GM23338 (cell line): ENCODE measurements at regions not wholly inside any gene's neighbourhood (a gene's known extent, or its start where the extent isn't known, plus 50 kb on each side); places are given as distances from the start of the nearest gene placed in this dataset.

ENCODE experiments used
- ATAC-seq: fragments of 200-7000 bp; cut with Tn5 transposase; 3 replicates; pipeline ENCODE4 v1.9.1; 2020
- DNase-seq: peaks from one replicate; pipeline ENCODE4 v3.0.0-alpha.2; 2015; ENCODE audit warnings: low spot score
- H2AFZ ChIP-seq: fragments of 200-600 bp; sonication (generic); 2 replicates; pipeline ENCODE4 v1.8.0; 2016; ENCODE audit warnings: antibody characterized with exemption, mild to moderate bottlenecking, moderate library complexity
- H3F3A ChIP-seq: fragments of 200-600 bp; sonication (generic); replicated peaks from 2 replicates; pipeline ENCODE4 v1.8.0; 2017; ENCODE audit warnings: antibody characterized with exemption, mixed run types, low read depth
- H3K27ac ChIP-seq: fragments of 200-600 bp; sonication (generic); 2 replicates; pipeline ENCODE4 v1.6.1; 2016; ENCODE audit warnings: low read depth
- H3K27me3 ChIP-seq: fragments of 200-600 bp; sonication (generic); 2 replicates; pipeline ENCODE4 v1.8.0; 2016; ENCODE audit warnings: mild to moderate bottlenecking, mixed run types, moderate library complexity; ENCODE audit not compliant: insufficient read depth
- H3K36me3 ChIP-seq: fragments of 200-600 bp; sonication (generic); 2 replicates; pipeline ENCODE4 v1.8.0; 2016; ENCODE audit warnings: mild to moderate bottlenecking; ENCODE audit not compliant: insufficient read depth
- H3K4me1 ChIP-seq: fragments of 200-600 bp; sonication (generic); 2 replicates; pipeline ENCODE4 v1.8.0; 2016; ENCODE audit warnings: mild to moderate bottlenecking, moderate library complexity; ENCODE audit not compliant: insufficient read depth
- H3K4me2 ChIP-seq: fragments of 200-600 bp; sonication (generic); 2 replicates; pipeline ENCODE4 v1.7.1; 2017; ENCODE audit warnings: mixed run types
- H3K4me3 ChIP-seq: fragments of 200-600 bp; sonication (generic); 2 replicates; pipeline ENCODE4 v1.6.1; 2016; ENCODE audit warnings: mixed run types
- H3K79me2 ChIP-seq: fragments of 200-600 bp; sonication (generic); replicated peaks from 2 replicates; pipeline ENCODE4 v1.8.0; 2017; ENCODE audit warnings: mild to moderate bottlenecking; ENCODE audit not compliant: insufficient read depth
- H3K9me2 ChIP-seq: fragments of 200-600 bp; sonication (generic); 2 replicates; pipeline ENCODE4 v1.8.0; 2017; ENCODE audit not compliant: insufficient read depth
- H4K20me1 ChIP-seq: fragments of 200-600 bp; sonication (generic); replicated peaks from 2 replicates; pipeline ENCODE4 v1.8.0; 2017; ENCODE audit warnings: mild to moderate bottlenecking; ENCODE audit not compliant: insufficient read depth
- H3K27ac Mint-ChIP-seq: 2 replicates; pipeline ENCODE4 v1.8.0; 2020; ENCODE audit warnings: inconsistent platforms, mild to moderate bottlenecking, moderate library complexity, mixed read lengths
- H3K27me3 Mint-ChIP-seq: 3 replicates; pipeline ENCODE4 v1.8.0; 2022; ENCODE audit warnings: low read depth, mild to moderate bottlenecking, moderate library complexity, mixed read lengths, inconsistent platforms; ENCODE audit not compliant: insufficient read depth, poor library complexity
- H3K36me3 Mint-ChIP-seq: 3 replicates; pipeline ENCODE4 v1.8.0; 2021; ENCODE audit warnings: low read depth, mild to moderate bottlenecking, inconsistent platforms, moderate library complexity, mixed read lengths
- H3K4me1 Mint-ChIP-seq: 3 replicates; pipeline ENCODE4 v1.8.0; 2020; ENCODE audit warnings: mild to moderate bottlenecking, inconsistent platforms, mixed read lengths
- H3K4me3 Mint-ChIP-seq: 3 replicates; pipeline ENCODE4 v1.8.0; 2021; ENCODE audit warnings: moderate library complexity, mild to moderate bottlenecking, inconsistent platforms, mixed read lengths
- H3K9me3 Mint-ChIP-seq: 3 replicates; pipeline ENCODE4 v1.8.0; 2020; ENCODE audit warnings: moderate library complexity, mild to moderate bottlenecking, inconsistent platforms, mixed read lengths
- CREB1 ChIP-seq: fragments of 250-450 bp; sonication (Bioruptor Pico); IDR thresholded peaks from 2 replicates; pipeline ENCODE4 v1.5.0; 2020; ENCODE audit warnings: low read depth, mild to moderate bottlenecking, moderate library complexity
- CTCF ChIP-seq, 2 experiments: fragments of 200-600 bp in 1 of 2; sonication (generic) in 1 of 2; conservative IDR thresholded peaks; 2 replicates each; pipeline versions ENCODE4 v1.5.1 to v1.6.1; 2016 to 2017; ENCODE audit warnings: antibody characterized with exemption in 2 of 2, low read depth in 2 of 2, mild to moderate bottlenecking in 2 of 2, moderate library complexity in 1 of 2
- EZH2 ChIP-seq: fragments of 200-600 bp; sonication (generic); IDR thresholded peaks from one replicate; pipeline ENCODE4 v1.8.0; 2017; ENCODE audit warnings: antibody characterized with exemption, mild to moderate bottlenecking, low read depth; ENCODE audit not compliant: unreplicated experiment
- EZH2phosphoT487 ChIP-seq: fragments of 200-600 bp; sonication (generic); IDR thresholded peaks from one replicate; pipeline ENCODE4 v1.8.1; 2018; ENCODE audit warnings: antibody characterized with exemption; ENCODE audit not compliant: unreplicated experiment
- JUNB ChIP-seq: IDR thresholded peaks from one replicate; pipeline ENCODE4 v1.6.1; 2016; ENCODE audit warnings: antibody characterized with exemption; ENCODE audit not compliant: unreplicated experiment
- NANOG ChIP-seq: IDR thresholded peaks from 2 replicates; pipeline ENCODE4 v1.6.1; 2016; ENCODE audit warnings: antibody characterized with exemption, borderline replicate concordance
- POLR2AphosphoS5 ChIP-seq: IDR thresholded peaks from 2 replicates; pipeline ENCODE4 v1.6.1; 2016; ENCODE audit warnings: antibody characterized with exemption, low read depth
- STAT1 ChIP-seq: IDR thresholded peaks from one replicate; pipeline ENCODE4 v1.6.1; 2016; ENCODE audit warnings: antibody characterized with exemption; ENCODE audit not compliant: unreplicated experiment
- ZNF114 ChIP-seq: fragments of 250-450 bp; sonication (Bioruptor Pico); IDR thresholded peaks from 2 replicates; pipeline ENCODE4 v1.5.0; 2020; ENCODE audit warnings: mild to moderate bottlenecking, moderate library complexity
- ZNF331 ChIP-seq: fragments of 250-450 bp; sonication (Bioruptor Pico); IDR thresholded peaks from 2 replicates; pipeline ENCODE4 v1.5.0; 2020; ENCODE audit warnings: low read depth, mild to moderate bottlenecking, moderate library complexity
- TF ChIP-seq, protein P1 (sequence below): IDR thresholded peaks from one replicate; pipeline ENCODE4 v1.6.1; 2018; ENCODE audit warnings: antibody characterized with exemption; ENCODE audit not compliant: unreplicated experiment
- TF ChIP-seq, protein P2 (sequence below): fragments of 250-450 bp; sonication (Bioruptor Pico); IDR thresholded peaks from 2 replicates; pipeline ENCODE4 v1.5.0; 2020; ENCODE audit warnings: mild to moderate bottlenecking, moderate library complexity
- TF ChIP-seq, protein P3 (sequence below): IDR thresholded peaks from 2 replicates; pipeline ENCODE4 v1.6.1; 2016; ENCODE audit warnings: antibody characterized with exemption

DNA sequence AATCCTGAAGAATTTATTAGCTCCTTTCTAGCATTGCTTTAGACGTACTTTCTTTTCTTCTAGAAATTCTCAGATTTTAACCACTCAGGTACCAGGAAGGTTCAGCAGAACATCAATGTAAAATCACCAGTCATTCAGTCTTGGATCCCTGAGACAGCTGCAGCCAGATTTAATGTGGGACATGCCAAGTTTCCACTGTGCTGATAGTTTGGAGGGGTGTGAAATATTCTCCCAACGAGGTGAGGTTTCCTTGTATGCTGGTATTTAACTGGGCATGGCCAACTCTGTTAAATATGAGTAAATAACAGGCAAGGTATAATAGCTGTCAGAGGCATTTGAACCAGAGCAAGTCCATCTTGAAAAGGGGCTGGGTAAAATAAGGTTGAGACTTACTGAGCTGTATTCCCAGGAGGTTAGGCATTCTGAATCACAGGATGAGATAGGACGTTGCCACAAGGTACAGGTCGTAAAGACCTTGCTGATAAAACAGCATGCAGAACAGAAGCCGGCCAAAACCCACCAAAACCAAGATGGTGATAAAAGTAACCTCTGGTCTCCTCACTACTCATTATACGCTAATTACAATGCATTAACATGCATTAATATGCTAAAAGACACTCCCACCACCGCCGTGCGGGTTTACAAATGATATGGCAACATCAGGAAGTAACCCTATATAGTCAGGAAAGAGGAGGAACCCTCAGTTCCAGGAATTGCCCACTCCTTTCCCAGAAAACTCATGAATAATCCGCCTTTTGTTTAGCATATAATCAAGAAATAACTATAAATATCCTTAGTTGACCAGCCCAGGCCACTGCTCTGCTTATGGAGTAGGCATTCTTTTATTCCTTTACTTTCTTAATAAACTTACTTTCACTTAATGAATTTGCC lies 75.2 kb upstream of the RASSF8 start:
- no peak overlapping the region for H3K4me3 ChIP-seq
- no peaks in the 10 kb centered on the region for H3K27me3 ChIP-seq
- H3K4me2 ChIP-seq: no peak overlapping the region
- no peak overlapping the region for H2AFZ ChIP-seq
- peaks cover 10% of the 10 kb centered on the region for H3K27me3 Mint-ChIP-seq
- H3K4me3 Mint-ChIP-seq: no peak overlapping the region
- H3K9me2 ChIP-seq: no peaks in the 10 kb centered on the region
- peaks cover 24% of the 10 kb centered on the region for H3K4me1 ChIP-seq
- H3K36me3 Mint-ChIP-seq: peaks cover 11% of the 10 kb centered on the region; the same call in 2 of the 3 replicates
- DNase-seq (no peak), ATAC-seq (no peak)
- H3F3A ChIP-seq: no peaks in the 10 kb centered on the region
- no peaks in the 10 kb centered on the region for H3K79me2 ChIP-seq
- no peak overlapping the region for H3K27ac ChIP-seq
- H3K27ac Mint-ChIP-seq: no peak overlapping the region
- H3K9me3 Mint-ChIP-seq: peaks cover 13% of the 10 kb centered on the region; the same call in 2 of the 3 replicates
- H3K4me1 Mint-ChIP-seq: peaks cover 26% of the 10 kb centered on the region
- TF ChIP-seq EZH2phosphoT487 (no peak), ZNF331 (CRISPR knock-in tag) (no peak), CTCF (conservative IDR thresholded peaks at IDR 0.05; ENCODE audit: low read depth in 2 of 2) (no peak), STAT1 (no peak), POLR2AphosphoS5 (no peak), NANOG (no peak), ZNF114 (no peak), EZH2 (no peak), CREB1 (no peak), JUNB (no peak)
- TF ChIP-seq, protein P1, sequence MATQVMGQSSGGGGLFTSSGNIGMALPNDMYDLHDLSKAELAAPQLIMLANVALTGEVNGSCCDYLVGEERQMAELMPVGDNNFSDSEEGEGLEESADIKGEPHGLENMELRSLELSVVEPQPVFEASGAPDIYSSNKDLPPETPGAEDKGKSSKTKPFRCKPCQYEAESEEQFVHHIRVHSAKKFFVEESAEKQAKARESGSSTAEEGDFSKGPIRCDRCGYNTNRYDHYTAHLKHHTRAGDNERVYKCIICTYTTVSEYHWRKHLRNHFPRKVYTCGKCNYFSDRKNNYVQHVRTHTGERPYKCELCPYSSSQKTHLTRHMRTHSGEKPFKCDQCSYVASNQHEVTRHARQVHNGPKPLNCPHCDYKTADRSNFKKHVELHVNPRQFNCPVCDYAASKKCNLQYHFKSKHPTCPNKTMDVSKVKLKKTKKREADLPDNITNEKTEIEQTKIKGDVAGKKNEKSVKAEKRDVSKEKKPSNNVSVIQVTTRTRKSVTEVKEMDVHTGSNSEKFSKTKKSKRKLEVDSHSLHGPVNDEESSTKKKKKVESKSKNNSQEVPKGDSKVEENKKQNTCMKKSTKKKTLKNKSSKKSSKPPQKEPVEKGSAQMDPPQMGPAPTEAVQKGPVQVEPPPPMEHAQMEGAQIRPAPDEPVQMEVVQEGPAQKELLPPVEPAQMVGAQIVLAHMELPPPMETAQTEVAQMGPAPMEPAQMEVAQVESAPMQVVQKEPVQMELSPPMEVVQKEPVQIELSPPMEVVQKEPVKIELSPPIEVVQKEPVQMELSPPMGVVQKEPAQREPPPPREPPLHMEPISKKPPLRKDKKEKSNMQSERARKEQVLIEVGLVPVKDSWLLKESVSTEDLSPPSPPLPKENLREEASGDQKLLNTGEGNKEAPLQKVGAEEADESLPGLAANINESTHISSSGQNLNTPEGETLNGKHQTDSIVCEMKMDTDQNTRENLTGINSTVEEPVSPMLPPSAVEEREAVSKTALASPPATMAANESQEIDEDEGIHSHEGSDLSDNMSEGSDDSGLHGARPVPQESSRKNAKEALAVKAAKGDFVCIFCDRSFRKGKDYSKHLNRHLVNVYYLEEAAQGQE: no peak
- TF ChIP-seq, protein P2, sequence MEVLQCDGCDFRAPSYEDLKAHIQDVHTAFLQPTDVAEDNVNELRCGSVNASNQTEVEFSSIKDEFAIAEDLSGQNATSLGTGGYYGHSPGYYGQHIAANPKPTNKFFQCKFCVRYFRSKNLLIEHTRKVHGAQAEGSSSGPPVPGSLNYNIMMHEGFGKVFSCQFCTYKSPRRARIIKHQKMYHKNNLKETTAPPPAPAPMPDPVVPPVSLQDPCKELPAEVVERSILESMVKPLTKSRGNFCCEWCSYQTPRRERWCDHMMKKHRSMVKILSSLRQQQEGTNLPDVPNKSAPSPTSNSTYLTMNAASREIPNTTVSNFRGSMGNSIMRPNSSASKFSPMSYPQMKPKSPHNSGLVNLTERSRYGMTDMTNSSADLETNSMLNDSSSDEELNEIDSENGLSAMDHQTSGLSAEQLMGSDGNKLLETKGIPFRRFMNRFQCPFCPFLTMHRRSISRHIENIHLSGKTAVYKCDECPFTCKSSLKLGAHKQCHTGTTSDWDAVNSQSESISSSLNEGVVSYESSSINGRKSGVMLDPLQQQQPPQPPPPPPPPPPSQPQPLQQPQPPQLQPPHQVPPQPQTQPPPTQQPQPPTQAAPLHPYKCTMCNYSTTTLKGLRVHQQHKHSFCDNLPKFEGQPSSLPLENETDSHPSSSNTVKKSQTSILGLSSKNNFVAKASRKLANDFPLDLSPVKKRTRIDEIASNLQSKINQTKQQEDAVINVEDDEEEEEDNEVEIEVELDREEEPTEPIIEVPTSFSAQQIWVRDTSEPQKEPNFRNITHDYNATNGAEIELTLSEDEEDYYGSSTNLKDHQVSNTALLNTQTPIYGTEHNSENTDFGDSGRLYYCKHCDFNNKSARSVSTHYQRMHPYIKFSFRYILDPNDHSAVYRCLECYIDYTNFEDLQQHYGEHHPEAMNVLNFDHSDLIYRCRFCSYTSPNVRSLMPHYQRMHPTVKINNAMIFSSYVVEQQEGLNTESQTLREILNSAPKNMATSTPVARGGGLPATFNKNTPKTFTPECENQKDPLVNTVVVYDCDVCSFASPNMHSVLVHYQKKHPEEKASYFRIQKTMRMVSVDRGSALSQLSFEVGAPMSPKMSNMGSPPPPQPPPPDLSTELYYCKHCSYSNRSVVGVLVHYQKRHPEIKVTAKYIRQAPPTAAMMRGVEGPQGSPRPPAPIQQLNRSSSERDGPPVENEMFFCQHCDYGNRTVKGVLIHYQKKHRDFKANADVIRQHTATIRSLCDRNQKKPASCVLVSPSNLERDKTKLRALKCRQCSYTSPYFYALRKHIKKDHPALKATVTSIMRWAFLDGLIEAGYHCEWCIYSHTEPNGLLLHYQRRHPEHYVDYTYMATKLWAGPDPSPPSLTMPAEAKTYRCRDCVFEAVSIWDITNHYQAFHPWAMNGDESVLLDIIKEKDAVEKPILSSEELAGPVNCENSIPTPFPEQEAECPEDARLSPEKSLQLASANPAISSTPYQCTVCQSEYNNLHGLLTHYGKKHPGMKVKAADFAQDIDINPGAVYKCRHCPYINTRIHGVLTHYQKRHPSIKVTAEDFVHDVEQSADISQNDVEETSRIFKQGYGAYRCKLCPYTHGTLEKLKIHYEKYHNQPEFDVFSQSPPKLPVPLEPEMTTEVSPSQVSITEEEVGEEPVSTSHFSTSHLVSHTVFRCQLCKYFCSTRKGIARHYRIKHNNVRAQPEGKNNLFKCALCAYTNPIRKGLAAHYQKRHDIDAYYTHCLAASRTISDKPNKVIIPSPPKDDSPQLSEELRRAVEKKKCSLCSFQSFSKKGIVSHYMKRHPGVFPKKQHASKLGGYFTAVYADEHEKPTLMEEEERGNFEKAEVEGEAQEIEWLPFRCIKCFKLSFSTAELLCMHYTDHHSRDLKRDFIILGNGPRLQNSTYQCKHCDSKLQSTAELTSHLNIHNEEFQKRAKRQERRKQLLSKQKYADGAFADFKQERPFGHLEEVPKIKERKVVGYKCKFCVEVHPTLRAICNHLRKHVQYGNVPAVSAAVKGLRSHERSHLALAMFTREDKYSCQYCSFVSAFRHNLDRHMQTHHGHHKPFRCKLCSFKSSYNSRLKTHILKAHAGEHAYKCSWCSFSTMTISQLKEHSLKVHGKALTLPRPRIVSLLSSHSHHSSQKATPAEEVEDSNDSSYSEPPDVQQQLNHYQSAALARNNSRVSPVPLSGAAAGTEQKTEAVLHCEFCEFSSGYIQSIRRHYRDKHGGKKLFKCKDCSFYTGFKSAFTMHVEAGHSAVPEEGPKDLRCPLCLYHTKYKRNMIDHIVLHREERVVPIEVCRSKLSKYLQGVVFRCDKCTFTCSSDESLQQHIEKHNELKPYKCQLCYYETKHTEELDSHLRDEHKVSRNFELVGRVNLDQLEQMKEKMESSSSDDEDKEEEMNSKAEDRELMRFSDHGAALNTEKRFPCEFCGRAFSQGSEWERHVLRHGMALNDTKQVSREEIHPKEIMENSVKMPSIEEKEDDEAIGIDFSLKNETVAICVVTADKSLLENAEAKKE (CRISPR knock-in tag): no peak
- TF ChIP-seq, protein P3, sequence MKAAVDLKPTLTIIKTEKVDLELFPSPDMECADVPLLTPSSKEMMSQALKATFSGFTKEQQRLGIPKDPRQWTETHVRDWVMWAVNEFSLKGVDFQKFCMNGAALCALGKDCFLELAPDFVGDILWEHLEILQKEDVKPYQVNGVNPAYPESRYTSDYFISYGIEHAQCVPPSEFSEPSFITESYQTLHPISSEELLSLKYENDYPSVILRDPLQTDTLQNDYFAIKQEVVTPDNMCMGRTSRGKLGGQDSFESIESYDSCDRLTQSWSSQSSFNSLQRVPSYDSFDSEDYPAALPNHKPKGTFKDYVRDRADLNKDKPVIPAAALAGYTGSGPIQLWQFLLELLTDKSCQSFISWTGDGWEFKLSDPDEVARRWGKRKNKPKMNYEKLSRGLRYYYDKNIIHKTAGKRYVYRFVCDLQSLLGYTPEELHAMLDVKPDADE: no peak
- no peaks in the 10 kb centered on the region for H4K20me1 ChIP-seq
- no peaks in the 10 kb centered on the region for H3K36me3 ChIP-seq
